Activated gamma-delta T cell treated with Interleukin-2 at 50 U/mL for 16 hours (primary cell): ENCODE measurements at regions not wholly inside any gene's neighbourhood (a gene's known extent, or its start where the extent isn't known, plus 50 kb on each side); places are given as distances from the start of the nearest gene placed in this dataset.
"Not testable (repeated sequence)": the region's sequence is repeated elsewhere in the genome, so short reads cannot be mapped to it uniquely, and the experiment has no call there.

Experiments
- DNase-seq: peaks from one replicate; pipeline ENCODE4 v3.0.0-alpha.2; 2020

GRCh38 chr19:27892500-27892899, 1320.5 kb downstream of the UQCRFS1 start:
- no peak for DNase-seq

- DNase-seq: no peak
These were observed 1321.5 kb downstream of the UQCRFS1 start for GRCh38 chr19:27891411-27891810.

- DNase-seq: no peak
These were observed 1322.3 kb downstream of the UQCRFS1 start for GRCh38 chr19:27890696-27891095.

- DNase-seq: no peak
These were observed 1322.7 kb downstream of the UQCRFS1 start for GRCh38 chr19:27890206-27890605.

GRCh38 chr19:27889156-27889555, 1323.8 kb downstream of the UQCRFS1 start:
- DNase-seq: no peak

- DNase-seq: no peak
These were observed 1325.0 kb downstream of the UQCRFS1 start for GRCh38 chr19:27887946-27888345.

GRCh38 chr19:27885359-27885758, 1327.6 kb downstream of the UQCRFS1 start:
- no peak for DNase-seq

GRCh38 chr19:27884376-27884775, 1328.6 kb downstream of the UQCRFS1 start:
- DNase-seq: no peak

- no peak for DNase-seq
These were observed 1331.7 kb downstream of the UQCRFS1 start for GRCh38 chr19:27881213-27881612.

GRCh38 chr19:27876976-27877512, 1335.9 kb downstream of the UQCRFS1 start:
- no peak for DNase-seq

GRCh38 chr19:27876489-27876888, 1336.5 kb downstream of the UQCRFS1 start:
- DNase-seq: no peak

GRCh38 chr19:27872370-27872769, 1340.6 kb downstream of the UQCRFS1 start:
- no peak for DNase-seq

GRCh38 chr19:27870293-27870692, 1342.7 kb downstream of the UQCRFS1 start:
- DNase-seq: no peak

GRCh38 chr19:27868007-27868406, 1344.9 kb downstream of the UQCRFS1 start:
- no peak for DNase-seq

- no peak for DNase-seq
These were observed 1346.8 kb downstream of the UQCRFS1 start for GRCh38 chr19:27865927-27866777.

- no peak for DNase-seq
These were observed 1351.5 kb downstream of the UQCRFS1 start for GRCh38 chr19:27861411-27861975.

- DNase-seq: no peak
These were observed 1352.5 kb downstream of the UQCRFS1 start for GRCh38 chr19:27860309-27860934.

- no peak for DNase-seq
These were observed 1353.3 kb downstream of the UQCRFS1 start for GRCh38 chr19:27859689-27860088.

- no peak for DNase-seq
These were observed 1353.9 kb downstream of the UQCRFS1 start for GRCh38 chr19:27858981-27859581.

GRCh38 chr19:27852931-27853330, 1360.0 kb downstream of the UQCRFS1 start:
- DNase-seq: not testable (repeated sequence)

GRCh38 chr19:27851543-27852060, 1361.3 kb downstream of the UQCRFS1 start:
- DNase-seq: no peak

- no peak for DNase-seq
These were observed 1361.9 kb downstream of the UQCRFS1 start for GRCh38 chr19:27851002-27851481.

GRCh38 chr19:27846944-27847343, 1366.0 kb downstream of the UQCRFS1 start:
- DNase-seq: no peak
